B cell (primary cell): ENCODE measurements at regions not wholly inside any gene's neighbourhood (a gene's known extent, or its start where the extent isn't known, plus 50 kb on each side); places are given as distances from the start of the nearest gene placed in this dataset.

Experiments
- EZH2 ChIP-seq: IDR thresholded peaks from 2 replicates; pipeline ENCODE4 v1.6.1; 2012; ENCODE audit warnings: borderline replicate concordance, low read depth, mild to moderate bottlenecking, moderate library complexity, low read length; ENCODE audit not compliant: insufficient read depth, poor library complexity, severe bottlenecking
- TF ChIP-seq, protein P1 (sequence below): fragments of 200-600 bp; IDR thresholded peaks from one replicate; pipeline ENCODE4 v1.8.0; 2022; ENCODE audit warnings: antibody characterized with exemption, mild to moderate bottlenecking

DNA sequence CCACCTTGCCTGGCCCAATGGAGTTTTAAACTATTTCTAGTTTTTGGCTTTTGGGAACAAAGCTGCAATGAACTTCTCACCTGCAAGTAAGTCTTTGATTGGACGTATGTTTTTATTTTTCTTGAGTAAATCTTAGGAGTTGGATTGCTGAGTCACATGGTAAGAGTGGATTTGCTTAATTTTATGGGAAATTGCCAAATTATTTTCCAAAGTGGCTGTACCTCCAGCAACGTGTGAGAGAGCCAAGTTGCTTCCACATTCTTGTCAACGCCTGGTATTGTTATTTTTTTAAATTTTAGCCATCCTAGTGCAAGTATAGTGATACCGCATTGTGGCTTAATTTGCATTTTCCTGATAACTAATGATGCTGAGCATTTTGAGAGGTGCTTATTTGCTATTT lies 136.6 kb downstream of the LMNTD1 start:
- TF ChIP-seq, protein P1, sequence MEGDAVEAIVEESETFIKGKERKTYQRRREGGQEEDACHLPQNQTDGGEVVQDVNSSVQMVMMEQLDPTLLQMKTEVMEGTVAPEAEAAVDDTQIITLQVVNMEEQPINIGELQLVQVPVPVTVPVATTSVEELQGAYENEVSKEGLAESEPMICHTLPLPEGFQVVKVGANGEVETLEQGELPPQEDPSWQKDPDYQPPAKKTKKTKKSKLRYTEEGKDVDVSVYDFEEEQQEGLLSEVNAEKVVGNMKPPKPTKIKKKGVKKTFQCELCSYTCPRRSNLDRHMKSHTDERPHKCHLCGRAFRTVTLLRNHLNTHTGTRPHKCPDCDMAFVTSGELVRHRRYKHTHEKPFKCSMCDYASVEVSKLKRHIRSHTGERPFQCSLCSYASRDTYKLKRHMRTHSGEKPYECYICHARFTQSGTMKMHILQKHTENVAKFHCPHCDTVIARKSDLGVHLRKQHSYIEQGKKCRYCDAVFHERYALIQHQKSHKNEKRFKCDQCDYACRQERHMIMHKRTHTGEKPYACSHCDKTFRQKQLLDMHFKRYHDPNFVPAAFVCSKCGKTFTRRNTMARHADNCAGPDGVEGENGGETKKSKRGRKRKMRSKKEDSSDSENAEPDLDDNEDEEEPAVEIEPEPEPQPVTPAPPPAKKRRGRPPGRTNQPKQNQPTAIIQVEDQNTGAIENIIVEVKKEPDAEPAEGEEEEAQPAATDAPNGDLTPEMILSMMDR = no peak
- TF ChIP-seq EZH2 = no peak
